RWPE2 (cell line): ENCODE measurements at regions not wholly inside any gene's neighbourhood (a gene's known extent, or its start where the extent isn't known, plus 50 kb on each side); places are given as distances from the start of the nearest gene placed in this dataset.

ENCODE experiments used
- ATAC-seq: fragments of 200-7000 bp; cut with Tn5 transposase; 3 replicates; pipeline ENCODE4 v1.9.1; 2021; ENCODE audit warnings: low read depth
- DNase-seq: peaks from one replicate; pipeline ENCODE4 v3.0.0-alpha.2; 2020; ENCODE audit warnings: low spot score
- H3K27ac ChIP-seq: fragments of 450-650 bp; 2 replicates; pipeline ENCODE4 v1.5.1; 2017; ENCODE audit warnings: mild to moderate bottlenecking; ENCODE audit not compliant: poor library complexity, severe bottlenecking
- H3K27me3 ChIP-seq: fragments of 250-450 bp; sonication (Bioruptor Pico); 2 replicates; pipeline ENCODE4 v1.5.1; 2021; ENCODE audit warnings: mild to moderate bottlenecking, moderate library complexity; ENCODE audit not compliant: insufficient read depth, poor library complexity, severe bottlenecking
- H3K36me3 ChIP-seq: fragments of 250-450 bp; sonication (Bioruptor Pico); 2 replicates; pipeline ENCODE4 v1.5.1; 2020; ENCODE audit warnings: low read depth, mild to moderate bottlenecking, moderate library complexity
- H3K4me1 ChIP-seq: fragments of 250-450 bp; sonication (Bioruptor Pico); 2 replicates; pipeline ENCODE4 v1.5.1; 2021; ENCODE audit warnings: mild to moderate bottlenecking, moderate library complexity; ENCODE audit not compliant: insufficient read depth, poor library complexity, severe bottlenecking
- H3K4me3 ChIP-seq: fragments of 250-450 bp; sonication (Bioruptor Pico); 2 replicates; pipeline ENCODE4 v1.5.1; 2021; ENCODE audit warnings: mild to moderate bottlenecking, moderate library complexity; ENCODE audit not compliant: severe bottlenecking
- H3K9me3 ChIP-seq: fragments of 250-450 bp; sonication (Bioruptor Pico); 2 replicates; pipeline ENCODE4 v1.5.1; 2021; ENCODE audit warnings: mild to moderate bottlenecking, moderate library complexity; ENCODE audit not compliant: severe bottlenecking
- TF ChIP-seq, protein P1 (sequence below): fragments of 450-650 bp; IDR thresholded peaks from one replicate; pipeline ENCODE4 v1.5.1; 2017; ENCODE audit warnings: mild to moderate bottlenecking, moderate library complexity; ENCODE audit not compliant: poor library complexity, severe bottlenecking

DNA sequence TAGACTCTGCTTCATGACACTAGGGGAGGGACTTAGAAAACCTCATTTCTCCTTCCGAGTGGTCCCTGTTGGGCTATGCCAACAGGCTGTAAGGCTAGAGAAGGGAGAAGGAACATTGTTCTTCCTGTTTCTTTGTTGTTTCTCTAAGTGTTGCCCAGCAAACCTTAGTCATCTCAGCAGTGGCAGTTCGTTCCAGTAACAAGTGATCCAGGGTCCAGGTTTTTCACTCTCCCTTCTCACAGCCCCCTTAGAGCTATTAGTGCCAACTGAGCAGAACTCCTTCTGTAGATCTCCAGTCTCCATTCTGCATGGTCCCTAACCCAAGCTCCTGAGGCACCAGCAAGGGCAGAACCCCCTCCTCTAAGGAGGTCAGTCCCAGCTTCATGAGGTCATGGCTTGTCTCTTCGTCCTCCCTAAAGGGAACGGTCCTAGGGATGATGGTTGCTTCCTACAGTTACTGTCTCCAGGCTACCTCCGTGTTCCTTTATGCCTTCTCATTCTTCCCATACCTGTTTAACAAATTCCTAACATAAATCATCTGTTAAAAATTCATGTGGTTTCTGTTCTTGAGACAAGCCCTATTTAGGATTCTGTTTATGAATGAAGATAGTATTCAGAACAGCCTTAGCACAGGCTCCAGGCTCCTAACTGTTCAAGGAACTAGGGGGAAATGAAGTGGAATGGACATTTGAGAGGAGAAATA, 168.6 kb upstream of the UBASH3B start:
- no peaks in the 10 kb centered on the region for H3K27me3 ChIP-seq

DNA sequence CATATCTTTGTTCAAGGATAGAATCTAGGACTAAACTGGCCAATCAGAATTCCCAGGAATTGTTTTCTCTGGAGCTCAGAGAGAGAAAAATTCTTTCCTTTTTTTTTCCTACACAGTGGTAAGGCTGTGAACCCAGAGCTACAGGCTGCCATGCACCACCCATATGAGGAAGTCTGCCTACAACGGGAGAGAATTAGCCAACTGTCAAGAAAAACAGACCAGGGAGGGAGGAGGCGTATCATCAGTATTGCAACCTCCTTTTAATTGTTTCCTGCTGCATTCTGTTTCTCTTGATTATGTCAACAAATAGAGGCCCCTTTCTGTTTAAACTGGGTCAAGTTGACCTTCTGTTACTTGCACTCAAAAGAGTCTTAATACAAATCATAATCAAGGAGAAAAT, 176.5 kb upstream of the UBASH3B start:
- Histone ChIP-seq H3K4me3 (no peak overlapping the region), H3K27ac (no peak overlapping the region), H3K36me3 (no peaks in the 10 kb centered on the region), H3K4me1 (no peaks in the 10 kb centered on the region), H3K27me3 (no peaks in the 10 kb centered on the region), H3K9me3 (no peaks in the 10 kb centered on the region)
- DNase-seq, result no peak
- TF ChIP-seq, protein P1, sequence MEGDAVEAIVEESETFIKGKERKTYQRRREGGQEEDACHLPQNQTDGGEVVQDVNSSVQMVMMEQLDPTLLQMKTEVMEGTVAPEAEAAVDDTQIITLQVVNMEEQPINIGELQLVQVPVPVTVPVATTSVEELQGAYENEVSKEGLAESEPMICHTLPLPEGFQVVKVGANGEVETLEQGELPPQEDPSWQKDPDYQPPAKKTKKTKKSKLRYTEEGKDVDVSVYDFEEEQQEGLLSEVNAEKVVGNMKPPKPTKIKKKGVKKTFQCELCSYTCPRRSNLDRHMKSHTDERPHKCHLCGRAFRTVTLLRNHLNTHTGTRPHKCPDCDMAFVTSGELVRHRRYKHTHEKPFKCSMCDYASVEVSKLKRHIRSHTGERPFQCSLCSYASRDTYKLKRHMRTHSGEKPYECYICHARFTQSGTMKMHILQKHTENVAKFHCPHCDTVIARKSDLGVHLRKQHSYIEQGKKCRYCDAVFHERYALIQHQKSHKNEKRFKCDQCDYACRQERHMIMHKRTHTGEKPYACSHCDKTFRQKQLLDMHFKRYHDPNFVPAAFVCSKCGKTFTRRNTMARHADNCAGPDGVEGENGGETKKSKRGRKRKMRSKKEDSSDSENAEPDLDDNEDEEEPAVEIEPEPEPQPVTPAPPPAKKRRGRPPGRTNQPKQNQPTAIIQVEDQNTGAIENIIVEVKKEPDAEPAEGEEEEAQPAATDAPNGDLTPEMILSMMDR, result no peak
- no peak for ATAC-seq

More for the DNA sequence above, 168.6 kb upstream of the UBASH3B start:
- Histone ChIP-seq H3K36me3 (no peaks in the 10 kb centered on the region), H3K4me1 (peaks cover 9% of the 10 kb centered on the region), H3K9me3 (no peaks in the 10 kb centered on the region), H3K27ac (no peak overlapping the region), H3K4me3 (no peak overlapping the region)
- DNase-seq, result no peak
- no peak for ATAC-seq
- TF ChIP-seq, protein P1, result no peak

DNA sequence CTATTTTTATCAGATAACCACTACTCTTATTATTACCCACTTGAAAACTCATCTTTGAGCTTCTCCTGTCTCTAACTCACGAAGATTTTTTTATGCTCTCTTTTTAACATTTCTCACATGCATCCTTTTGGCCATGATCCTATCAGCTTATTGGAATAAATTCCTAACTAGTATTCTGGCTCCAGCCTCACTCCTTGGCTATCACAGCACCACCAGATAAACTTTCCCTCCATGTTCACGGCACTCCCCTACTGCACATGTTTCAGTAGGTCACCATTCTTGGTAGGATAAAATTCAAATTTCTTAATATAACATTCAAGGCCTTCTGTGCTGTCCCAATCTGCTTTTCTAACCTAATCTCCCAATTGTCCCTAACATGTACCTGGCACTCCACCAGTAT, 186.6 kb upstream of the UBASH3B start:
- TF ChIP-seq, protein P1, result no peak
- Histone ChIP-seq H3K36me3 (no peaks in the 10 kb centered on the region), H3K27ac (no peak overlapping the region), H3K4me1 (no peaks in the 10 kb centered on the region), H3K27me3 (no peaks in the 10 kb centered on the region), H3K4me3 (no peak overlapping the region), H3K9me3 (no peaks in the 10 kb centered on the region)
- ATAC-seq (no peak), DNase-seq (no peak)

DNA sequence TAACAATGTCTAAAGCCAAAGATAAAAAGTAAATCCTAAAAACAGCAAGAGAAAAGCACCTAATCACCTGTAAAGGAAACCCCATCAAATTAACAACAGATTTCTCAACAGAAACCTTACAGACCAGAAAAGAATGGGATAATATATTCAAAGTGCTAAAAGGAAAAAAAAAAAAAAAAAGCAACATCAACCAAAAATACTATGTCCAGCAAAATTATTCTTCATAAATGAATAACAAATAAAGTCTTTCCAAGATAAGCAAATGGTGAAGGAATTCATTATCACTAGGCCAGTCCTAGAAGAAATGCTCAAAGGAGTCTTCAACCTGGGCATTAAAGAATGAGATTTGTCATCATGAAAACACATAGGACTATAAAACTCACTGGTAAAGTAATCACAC, 192.0 kb upstream of the UBASH3B start:
- ATAC-seq (no peak), DNase-seq (no peak)
- no peaks in the 10 kb centered on the region for H3K36me3 ChIP-seq
- peaks cover 12% of the 10 kb centered on the region for H3K9me3 ChIP-seq
- no peaks in the 10 kb centered on the region for H3K27me3 ChIP-seq
- H3K4me3 ChIP-seq, result no peak overlapping the region
- H3K4me1 ChIP-seq, result no peaks in the 10 kb centered on the region
- no peak overlapping the region for H3K27ac ChIP-seq
- TF ChIP-seq, protein P1, result no peak

DNA sequence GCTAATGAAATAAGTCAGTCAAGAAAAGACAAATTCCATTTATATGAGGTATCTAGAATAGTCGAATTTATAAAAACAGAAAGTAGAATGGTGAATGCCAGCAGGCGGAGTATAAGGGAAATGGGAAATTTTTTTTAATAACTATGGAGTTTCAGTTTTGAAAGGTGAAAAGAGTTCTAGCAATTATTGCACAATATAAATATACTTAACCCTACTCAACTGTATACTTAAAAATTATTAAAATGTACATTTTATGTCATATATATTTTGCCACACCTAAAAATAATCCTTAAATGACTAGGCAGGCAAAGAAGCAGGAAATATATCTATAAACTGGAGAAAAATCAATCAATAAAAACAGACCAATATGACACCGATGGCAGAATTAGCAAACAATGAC, 196.5 kb upstream of the UBASH3B start:
- H3K9me3 ChIP-seq, result peaks cover 13% of the 10 kb centered on the region
- H3K36me3 ChIP-seq, result no peaks in the 10 kb centered on the region
- ATAC-seq (no peak), DNase-seq (no peak)
- no peaks in the 10 kb centered on the region for H3K27me3 ChIP-seq
- TF ChIP-seq, protein P1, result no peak
- H3K4me1 ChIP-seq, result no peaks in the 10 kb centered on the region
- no peak overlapping the region for H3K4me3 ChIP-seq
- no peak overlapping the region for H3K27ac ChIP-seq
